ENCODE measurements at regions not wholly inside any gene's neighbourhood (a gene's known extent, or its start where the extent isn't known, plus 50 kb on each side); places are given as distances from the start of the nearest gene placed in this dataset.
A peak's percentile ranks its signal among the peaks of the same experiment; 100 is the strongest.

- intact Hi-C loops (cut with DNase I), result no loop called here
- peak overlapping the region in 10 of 12 donors; percentile 9 to 80 (median 50) for H3K27ac ChIP-seq
- TF ChIP-seq, protein P1, sequence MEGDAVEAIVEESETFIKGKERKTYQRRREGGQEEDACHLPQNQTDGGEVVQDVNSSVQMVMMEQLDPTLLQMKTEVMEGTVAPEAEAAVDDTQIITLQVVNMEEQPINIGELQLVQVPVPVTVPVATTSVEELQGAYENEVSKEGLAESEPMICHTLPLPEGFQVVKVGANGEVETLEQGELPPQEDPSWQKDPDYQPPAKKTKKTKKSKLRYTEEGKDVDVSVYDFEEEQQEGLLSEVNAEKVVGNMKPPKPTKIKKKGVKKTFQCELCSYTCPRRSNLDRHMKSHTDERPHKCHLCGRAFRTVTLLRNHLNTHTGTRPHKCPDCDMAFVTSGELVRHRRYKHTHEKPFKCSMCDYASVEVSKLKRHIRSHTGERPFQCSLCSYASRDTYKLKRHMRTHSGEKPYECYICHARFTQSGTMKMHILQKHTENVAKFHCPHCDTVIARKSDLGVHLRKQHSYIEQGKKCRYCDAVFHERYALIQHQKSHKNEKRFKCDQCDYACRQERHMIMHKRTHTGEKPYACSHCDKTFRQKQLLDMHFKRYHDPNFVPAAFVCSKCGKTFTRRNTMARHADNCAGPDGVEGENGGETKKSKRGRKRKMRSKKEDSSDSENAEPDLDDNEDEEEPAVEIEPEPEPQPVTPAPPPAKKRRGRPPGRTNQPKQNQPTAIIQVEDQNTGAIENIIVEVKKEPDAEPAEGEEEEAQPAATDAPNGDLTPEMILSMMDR (IDR thresholded peaks at IDR 0.05), result no peak
- no peak for TF ChIP-seq POLR2A (IDR thresholded peaks at IDR 0.05)
Measured at GRCh38 chr14:66425402-66425801, 60.8 kb upstream of the CCDC196 start.

DNA sequence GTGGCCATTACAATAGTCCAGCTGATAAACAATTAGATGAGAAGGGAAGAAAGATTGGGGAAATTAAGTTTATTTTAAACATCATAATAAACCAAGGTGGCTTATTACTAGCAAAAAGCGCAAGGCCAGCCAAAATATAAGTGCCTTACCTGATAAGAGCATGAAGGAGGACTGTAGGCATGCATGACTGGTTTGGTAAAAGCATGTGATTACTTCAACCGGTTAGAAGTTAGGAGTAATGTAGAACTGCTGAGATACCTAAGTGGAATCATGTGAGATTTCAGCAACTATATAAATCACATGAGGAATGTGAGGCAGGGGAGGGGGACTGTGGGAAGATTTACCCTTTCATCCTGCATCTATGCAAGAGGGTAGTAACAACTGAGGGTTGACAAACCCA lies 59.7 kb upstream of the CCDC196 start:
- DNase-seq (no peak), ATAC-seq (peak in 1 of 4 donors; percentile 70)
- 37 to 52% (median 44%) methylated on average over 2 of the region's 2 CpGs for WGBS, 4 donors
- Histone ChIP-seq H3K9me3 (no peaks in the 10 kb centered on the region), H3K4me3 (no peak overlapping the region), H3K4me1 (peaks cover 0 to 19% (median 1%) of the 10 kb centered on the region in 12 donors), H3K36me3 (no peaks in the 10 kb centered on the region), H3K27me3 (no peaks in the 10 kb centered on the region), H3K27ac (peak overlapping the region in 7 of 12 donors; percentile 9 to 80 (median 52))
- intact Hi-C loops (cut with DNase I), result no loop called here
- TF ChIP-seq, protein P1 (IDR thresholded peaks at IDR 0.05), result no peak
- no peak for TF ChIP-seq POLR2A (IDR thresholded peaks at IDR 0.05)

More at GRCh38 chr14:66425402-66425801, 60.8 kb upstream of the CCDC196 start:
- peaks cover 0 to 19% (median 1%) of the 10 kb centered on the region in 12 donors for H3K4me1 ChIP-seq
- no peaks in the 10 kb centered on the region for H3K9me3 ChIP-seq
- H3K36me3 ChIP-seq, result no peaks in the 10 kb centered on the region
- WGBS, 4 donors, result 53 to 65% (median 57%) methylated on average over 5 of the region's 5 CpGs
- H3K4me3 ChIP-seq, result no peak overlapping the region
- H3K27me3 ChIP-seq, result no peaks in the 10 kb centered on the region
- DNase-seq (peak in 4 of 5 donors; percentile 17 to 73 (median 48)), ATAC-seq (peak; percentile 94 to 97 (median 96))

- H3K9me3 ChIP-seq, result peaks cover 0 to 18% (median 3%) of the 10 kb centered on the region in 12 donors
- no peak overlapping the region for H3K4me3 ChIP-seq
- WGBS, 4 donors, result 68 to 84% (median 79%) methylated on average over 1 of the region's 1 CpG
- TF ChIP-seq, protein P1 (IDR thresholded peaks at IDR 0.05), result no peak
- no peak for TF ChIP-seq POLR2A (IDR thresholded peaks at IDR 0.05)
- peaks cover 0 to 6% (median 0%) of the 10 kb centered on the region in 12 donors for H3K4me1 ChIP-seq
- no peaks in the 10 kb centered on the region for H3K36me3 ChIP-seq
- H3K27ac ChIP-seq, result no peak overlapping the region
- no peak for DNase-seq
- intact Hi-C loops (cut with DNase I), result no loop called here
- no peak for ATAC-seq
- no peaks in the 10 kb centered on the region for H3K27me3 ChIP-seq
Measured at GRCh38 chr14:66432334-66432733, 53.8 kb upstream of the CCDC196 start.

DNA sequence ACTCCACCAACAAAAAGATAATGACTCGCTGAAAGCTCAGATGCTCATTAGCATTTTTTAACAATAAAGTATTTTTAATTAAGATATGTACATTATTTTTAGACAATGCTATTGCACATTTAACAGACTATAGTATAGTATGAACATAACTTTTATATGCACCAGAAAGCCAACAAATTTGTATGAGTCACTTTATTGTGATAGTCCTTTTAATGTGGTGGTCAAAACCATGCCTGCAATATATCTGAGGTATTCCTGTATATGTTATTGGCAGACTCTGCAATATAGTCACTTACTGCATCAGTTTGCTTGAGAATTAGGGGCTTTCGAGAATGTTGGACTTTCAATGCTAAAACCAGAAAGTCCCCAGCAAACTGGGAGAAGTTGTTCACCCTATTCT lies 51.7 kb upstream of the CCDC196 start:
- Histone ChIP-seq H3K27ac (no peak overlapping the region), H3K9me3 (peaks cover 0 to 38% (median 17%) of the 10 kb centered on the region in 12 donors), H3K4me1 (peaks cover 0 to 6% (median 0%) of the 10 kb centered on the region in 12 donors), H3K27me3 (no peaks in the 10 kb centered on the region), H3K36me3 (no peaks in the 10 kb centered on the region), H3K4me3 (no peak overlapping the region)
- WGBS, 4 donors, result 83 to 88% (median 86%) methylated on average over 2 of the region's 2 CpGs
- ATAC-seq, result no peak
- DNase-seq, result no peak
- TF ChIP-seq, protein P1 (IDR thresholded peaks at IDR 0.05), result no peak
- TF ChIP-seq POLR2A (IDR thresholded peaks at IDR 0.05), result no peak
- intact Hi-C loops (cut with DNase I), result no loop called here
